Stimulated activated CD4-positive, alpha-beta T cell treated with anti-CD3 and anti-CD28 coated beads, TNF-alpha, amount 100 ng/mL, for 24 hours (primary cell): ENCODE measurements at regions not wholly inside any gene's neighbourhood (a gene's known extent, or its start where the extent isn't known, plus 50 kb on each side); places are given as distances from the start of the nearest gene placed in this dataset.
"Not testable (repeated sequence)": the region's sequence is repeated elsewhere in the genome, so short reads cannot be mapped to it uniquely, and the experiment has no call there.

ENCODE experiments used
- DNase-seq, 3 experiments: peaks; one replicate each; pipeline ENCODE4 v3.0.0-alpha.2; 2020; ENCODE audit warnings: low read depth in 3 of 3

DNA sequence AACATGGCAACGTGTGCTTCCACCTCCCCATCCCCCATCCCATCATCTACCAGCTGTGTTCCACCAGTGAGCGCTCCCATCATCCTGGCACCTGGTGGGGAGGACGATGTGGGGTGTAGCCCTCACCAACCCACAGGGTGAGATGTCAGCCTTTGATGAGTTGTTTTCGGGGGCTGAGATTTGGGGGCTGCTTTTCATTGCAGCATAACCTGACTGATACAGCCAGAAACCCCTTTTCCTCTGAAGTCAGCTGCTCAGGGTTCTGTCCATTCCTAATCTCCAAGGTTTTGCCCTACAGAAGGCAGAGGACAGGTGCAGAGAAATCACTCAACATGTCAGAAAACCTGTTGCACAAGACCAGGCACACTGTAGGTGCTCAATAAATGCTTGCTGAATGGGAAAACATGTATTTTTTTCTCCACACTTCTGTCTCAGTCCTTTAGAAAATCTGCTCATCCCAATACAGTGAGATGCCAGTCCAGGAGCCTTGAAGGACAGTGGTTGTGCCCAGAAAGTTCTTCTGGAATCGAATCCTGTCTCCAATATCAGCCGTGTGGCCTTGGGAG, 239.8 kb downstream of the RBM19 start:
- DNase-seq, result no peak

DNA sequence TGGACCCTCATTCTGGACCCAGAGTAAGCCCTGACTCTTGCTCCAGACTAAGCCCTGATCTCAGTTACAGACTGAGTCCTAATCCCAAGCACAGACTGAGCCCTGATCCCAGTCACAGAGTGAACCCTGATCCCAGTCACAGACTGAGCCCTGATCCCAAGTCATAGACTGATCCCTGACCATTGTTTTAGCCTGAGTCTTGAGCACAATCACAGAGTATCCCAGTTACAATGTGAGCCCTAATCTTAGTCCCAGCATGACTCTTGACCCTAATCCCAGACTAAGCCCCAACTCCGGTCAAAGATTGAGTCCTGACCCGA, 240.6 kb downstream of the RBM19 start:
- DNase-seq, result no peak

DNA sequence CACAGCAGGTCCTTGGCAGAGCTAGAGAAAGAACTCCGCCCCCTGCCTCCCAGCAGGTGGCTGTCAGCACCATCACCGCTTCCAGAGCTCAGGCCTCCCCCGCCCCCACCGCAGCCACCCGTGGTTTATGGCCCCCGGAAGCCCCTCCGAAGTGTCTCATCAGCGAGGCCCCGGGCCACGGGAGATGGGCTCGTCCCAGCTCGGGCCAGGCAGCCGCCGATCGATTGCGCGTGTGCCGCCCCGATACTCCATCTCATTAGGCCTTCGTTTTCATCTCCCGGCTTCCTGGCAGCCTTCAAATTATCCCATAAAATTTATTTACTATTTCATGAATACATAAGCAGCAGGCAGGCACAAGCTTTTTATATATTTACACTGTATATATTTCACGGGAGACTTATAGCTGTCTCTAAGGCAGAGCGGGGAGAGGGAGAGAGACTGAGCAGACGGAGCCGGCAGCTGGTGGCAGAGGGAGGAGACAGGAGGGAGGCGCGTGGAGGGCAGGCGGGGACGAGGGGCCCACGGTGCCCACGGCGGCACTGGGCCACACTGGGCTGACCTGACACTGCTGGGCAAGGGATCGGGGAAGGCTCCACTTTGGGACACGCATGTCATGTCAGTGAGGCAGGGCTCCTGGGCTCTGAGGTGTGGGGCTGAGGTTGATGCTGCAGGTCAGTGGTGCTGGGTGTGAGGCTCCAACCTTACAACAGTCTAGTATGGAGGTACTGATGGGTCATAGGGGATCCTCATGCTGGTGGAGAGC, 241.2 kb downstream of the RBM19 start:
- DNase-seq, result no peak

DNA sequence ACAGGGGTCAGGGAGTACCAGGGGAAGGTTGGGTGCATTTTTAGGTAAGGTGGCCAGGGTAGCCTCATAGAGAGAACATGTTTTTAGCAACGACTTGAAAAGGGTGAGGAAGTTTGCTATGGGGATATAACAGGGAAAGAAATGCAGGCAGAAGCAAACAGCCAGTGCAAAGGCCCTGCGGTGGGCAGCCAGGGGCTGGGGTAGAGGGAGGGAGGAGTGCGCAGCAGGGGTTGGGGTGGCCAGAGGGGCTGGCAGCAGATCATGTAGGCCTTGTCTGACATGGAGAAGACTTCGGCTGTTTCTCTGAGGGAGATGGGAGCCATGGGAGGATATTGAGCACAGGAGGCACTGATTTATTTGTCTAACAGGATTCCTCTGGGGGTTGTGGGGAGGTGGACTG, 242.5 kb downstream of the RBM19 start:
- DNase-seq, result no peak

DNA sequence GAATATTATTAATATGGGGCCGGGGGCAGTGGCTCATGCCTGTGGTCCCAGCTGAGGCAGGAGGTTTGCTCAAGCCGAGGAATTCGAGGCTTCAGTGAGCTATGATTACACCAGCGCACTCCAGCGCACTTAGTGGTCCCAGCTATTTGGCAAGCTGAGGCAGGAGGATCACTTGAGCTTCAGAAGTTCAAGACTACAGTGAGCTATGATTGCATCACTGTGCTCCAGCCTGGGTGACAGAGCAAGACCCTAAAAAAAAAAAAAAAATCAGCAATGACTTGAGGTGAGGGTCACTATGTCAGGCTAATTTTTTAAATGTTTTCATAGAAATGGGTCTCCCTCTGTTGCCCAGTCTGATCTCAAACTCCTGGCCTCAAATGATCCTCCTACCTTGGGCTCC, 243.4 kb downstream of the RBM19 start:
- DNase-seq, result no peak

DNA sequence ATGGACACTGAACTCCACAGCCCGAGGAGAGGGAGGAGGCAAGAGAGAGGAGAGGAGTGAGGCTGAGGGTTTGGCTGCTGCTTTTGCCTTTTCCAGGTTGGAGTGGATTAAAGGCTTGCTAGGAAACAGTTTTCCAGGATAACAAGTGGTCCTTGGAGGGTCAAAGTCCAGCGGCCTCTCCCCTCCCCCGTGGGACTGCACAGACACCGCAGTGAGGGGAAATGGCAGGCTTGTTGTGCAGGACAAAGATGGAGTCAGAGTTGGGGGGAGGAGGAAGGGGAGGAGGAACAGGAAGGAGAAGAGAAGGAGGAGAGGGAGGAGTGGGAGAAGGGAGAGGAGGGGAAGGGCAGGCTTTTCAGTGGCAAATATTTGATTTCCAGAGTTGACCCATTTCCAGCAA, 245.5 kb downstream of the RBM19 start:
- no peak for DNase-seq

DNA sequence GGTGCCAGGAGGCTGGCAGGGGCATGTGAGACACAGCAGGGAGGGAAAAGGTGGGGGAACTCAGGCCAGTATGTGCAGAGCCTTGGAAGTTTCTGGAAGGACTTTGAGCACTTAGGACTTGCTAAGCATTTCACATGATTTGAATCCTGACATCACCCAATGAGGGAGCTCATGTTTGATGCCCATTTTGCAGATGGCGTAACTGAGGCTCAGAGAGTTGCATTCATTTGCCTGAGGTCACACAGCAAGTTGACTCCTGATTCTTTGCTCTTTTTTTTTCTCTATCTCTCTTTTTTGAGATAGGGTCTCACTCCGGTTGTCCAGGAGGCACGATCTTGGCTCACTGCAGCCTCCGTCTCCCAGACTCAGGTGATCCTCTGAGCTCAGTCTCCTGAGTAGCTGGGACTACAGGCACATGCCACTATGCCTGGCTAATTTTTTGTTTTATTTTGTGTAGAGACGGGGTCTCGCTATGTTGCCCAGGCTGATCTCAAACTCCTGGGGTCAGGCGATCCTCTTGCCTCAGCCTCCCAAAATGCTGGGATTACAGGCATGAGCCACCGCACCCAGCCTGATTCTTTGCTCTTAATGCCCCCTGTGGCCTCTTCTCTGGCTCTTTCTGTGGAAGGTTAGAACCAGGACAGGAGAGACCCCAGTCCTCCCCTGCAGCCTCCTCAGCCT, 246.1 kb downstream of the RBM19 start:
- no peak for DNase-seq

DNA sequence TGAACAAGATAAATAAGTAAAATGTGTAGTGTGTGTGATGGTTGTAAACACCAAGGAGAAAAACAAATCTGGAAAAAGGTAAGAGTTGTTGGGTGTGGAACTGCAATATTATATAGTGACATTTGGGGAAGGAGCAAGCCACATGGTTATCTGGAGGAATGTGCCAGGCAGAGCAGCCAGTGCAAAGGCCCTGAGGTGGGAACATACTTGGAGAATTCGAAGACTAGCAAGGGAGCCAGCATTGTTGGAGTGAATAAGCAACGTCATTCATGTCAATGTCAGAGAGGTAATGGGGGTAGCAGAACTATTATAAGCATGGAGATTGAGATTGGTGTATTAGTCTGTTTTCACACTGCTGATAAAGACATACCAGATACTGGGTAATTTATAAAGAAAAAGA, 241.5 kb upstream of the LHX5 start:
- DNase-seq, result no peak

DNA sequence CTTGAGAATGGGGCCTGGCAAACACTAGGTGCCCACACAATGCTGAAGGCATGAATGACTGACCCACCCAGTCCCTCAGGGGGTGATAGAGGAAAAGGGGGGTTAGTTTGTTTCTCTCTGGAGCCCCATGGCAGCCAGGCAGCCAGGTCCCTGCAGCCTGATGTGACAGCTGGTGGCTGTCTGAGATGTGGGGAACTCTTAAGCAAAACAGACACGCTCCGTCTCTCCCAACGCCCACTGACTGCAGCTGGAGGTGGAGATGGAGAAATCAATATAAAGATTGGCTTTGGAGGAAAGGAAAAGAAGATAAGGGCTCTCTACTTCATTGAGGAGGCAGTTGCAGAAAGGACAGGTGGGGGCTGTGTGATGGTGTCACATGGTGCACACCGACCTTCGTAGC, 240.8 kb upstream of the LHX5 start:
- no peak for DNase-seq

DNA sequence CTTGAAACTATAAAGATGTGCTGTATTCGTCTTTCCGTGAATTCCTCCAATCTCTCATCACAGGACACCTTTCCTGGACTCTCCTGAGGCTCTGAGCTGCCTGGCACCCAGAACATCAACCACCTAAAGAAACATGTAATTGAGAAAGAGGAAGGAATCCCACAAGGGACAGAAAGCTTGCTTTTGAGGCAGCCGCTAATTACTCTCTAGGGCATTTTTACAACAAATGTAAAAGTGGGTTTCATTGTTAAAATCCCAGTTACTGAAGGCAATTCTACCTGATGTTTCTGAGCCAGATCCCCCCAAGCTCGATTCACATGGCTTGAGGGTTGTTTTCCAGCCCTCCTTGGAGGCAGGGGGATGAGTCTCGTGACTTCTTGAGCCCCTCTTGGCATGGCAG, 238.5 kb upstream of the LHX5 start:
- no peak for DNase-seq

DNA sequence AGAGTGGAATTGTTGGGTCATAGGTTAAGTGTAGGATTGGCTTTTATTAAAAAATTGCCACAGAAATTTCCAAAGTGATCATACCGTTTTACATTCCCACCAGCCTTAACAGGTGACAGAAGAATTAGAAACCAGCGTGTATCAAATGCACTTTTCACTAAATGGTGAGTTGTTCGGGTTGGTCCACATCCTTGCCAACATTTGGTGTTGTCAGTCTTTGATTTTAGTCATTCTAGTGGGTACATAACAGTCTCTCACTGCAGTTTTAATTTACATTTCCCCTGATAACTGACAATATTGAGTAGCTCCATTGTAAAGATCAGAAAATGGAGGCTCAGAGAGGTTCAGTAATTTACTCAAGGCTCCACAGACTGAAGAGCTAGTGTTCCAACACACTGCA, 237.8 kb upstream of the LHX5 start:
- DNase-seq, result no peak

DNA sequence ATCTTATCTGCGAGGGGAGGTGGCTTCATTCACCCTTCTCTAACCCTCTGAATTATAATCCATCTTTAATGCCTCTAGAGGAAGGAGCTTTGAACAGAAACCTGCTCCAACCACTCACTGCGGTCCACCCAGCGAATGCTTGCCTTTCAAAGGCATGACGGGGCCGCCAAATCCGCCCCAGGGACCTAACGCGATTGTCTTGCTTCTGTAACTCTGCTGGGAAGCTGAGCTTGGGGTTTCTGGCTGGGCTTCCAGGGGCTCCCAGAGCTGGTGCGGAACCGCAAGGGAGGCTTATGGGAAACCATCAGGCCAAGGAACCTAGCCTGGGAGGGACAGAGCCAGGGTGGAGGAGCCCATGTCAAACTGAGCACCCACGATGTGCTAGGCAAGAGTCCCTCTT, 231.2 kb upstream of the LHX5 start:
- DNase-seq, result no peak

DNA sequence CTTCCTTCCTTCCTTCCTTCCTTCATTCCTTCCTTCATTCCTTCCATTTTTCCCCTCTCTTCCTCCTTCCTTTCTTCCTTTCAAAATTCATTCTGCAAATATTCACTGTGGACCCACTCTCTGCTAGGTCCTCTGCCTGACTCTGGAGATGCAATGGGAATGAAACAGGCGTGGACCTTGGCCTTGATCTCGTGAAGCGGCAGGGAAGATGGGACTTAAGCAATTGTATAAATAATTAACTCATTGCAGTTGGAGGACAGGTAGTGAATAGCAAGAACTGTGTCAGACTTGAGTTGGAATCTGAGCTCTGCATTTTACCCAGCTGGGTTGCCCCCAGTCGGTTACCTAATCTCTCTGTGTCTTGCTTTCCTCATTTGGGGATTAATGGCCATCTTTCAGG, 230.6 kb upstream of the LHX5 start:
- no peak for DNase-seq

DNA sequence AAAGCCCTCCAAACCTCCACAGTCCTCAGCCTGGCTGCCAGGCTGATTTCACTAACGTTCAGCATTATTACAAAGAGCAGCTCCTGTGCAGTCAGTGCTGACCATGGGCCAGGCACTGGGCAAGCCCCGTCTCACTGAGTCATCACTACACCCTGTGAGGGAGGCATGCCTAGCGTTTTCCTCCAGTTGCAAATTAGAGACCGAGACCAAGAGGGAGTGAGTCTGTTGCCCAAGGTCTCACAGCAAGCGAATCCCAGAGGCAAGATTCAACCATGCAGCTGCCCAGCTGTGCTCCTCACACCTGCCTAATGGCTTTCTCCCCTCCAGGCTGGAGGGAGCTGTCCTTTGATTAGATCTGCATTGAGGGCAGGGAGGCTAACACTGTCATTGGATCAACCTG, 229.3 kb upstream of the LHX5 start:
- DNase-seq, result no peak

DNA sequence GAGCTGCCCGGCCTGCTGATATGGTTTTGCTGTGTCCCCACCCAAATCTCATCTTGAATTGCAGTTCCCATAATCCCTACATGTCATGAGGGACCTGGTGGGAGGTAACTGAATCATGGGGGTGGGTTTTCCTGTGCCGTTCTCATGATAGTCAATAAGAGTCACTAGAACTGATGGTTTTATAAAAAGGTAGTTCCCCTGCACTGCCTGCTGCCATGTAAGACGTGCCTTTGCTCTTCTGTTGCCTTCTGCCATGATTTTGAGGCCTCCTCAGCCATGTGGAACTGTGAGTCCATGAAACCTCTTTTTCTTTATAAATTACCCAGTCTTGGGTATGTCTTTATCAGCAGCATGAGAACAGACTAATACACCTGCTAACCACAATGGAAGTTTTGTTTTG, 228.3 kb upstream of the LHX5 start:
- not testable (repeated sequence) for DNase-seq

DNA sequence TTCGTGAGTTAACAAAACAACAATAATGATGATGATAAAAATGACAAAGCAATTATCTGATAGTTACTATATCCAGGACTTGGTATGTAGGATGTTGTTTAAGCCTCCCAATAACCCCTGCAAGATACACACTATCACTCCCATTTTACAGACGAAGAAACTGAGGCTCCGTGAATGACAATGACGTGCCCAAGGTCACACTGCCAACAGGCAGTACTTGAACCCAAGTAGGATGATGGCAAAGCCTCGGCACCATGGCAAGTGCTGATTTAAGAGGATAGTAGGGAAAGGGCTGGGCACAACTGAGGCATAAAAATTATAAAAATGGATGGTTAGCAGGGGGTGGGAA, 226.8 kb upstream of the LHX5 start:
- DNase-seq, result no peak

DNA sequence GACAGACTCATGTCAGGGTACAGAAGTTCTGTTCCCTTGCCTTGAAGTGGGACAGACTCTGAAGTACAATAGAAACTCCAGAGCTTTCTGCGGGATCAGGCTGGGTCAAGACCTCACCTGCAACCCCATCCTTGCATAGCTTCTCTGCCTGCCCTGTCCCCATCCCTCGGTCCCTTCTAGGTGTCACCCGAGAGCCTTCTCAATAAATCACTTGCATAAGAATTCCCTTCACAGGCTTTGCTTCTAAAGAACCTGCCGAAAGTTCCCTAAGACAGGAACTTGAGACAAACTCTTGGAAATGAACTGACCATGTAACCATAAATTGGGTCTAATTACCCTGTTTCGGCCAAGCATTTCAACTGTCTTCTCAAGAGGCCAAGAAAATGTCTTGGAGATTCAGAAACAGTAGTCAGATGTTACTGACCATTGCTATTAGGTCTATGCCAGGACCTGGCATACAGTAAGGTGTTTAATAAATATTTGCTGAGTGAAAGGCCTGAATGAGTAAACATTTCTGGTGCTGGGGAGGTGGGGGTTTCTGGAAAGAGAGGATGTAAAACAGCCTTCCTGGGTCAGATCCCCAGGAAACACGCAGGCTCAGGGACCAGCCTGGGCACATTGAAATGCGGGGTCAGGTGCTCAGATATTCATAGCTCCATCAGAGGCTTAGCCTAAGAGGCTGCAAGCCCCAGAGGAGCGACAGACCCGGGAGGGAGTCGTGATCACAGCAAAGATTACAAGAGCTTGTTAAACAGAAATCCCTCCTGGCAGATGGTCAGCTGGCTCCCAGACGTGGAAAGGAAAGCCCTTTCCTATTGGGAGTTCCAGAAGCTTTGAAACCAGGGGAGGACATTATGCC, 226.2 kb upstream of the LHX5 start:
- DNase-seq, result no peak

DNA sequence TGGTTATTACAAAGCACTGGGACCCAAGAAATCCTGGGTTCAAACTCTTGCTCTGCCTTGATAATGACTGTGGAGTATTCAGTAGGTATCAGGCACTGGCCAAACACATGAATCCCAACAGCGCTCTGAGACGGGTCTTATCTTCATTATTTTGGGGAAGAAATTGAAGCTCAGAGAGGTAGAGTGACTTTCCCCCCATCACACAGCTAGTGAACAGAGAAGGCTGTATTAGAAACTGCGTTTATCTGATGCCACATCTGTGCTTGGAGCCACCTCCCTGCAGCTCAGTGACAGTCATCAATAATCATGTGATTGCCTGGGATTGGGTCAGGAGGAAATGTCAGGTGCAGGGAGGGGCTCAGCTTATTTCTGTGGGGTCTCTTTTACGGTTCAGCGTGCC, 225.4 kb upstream of the LHX5 start:
- no peak for DNase-seq

DNA sequence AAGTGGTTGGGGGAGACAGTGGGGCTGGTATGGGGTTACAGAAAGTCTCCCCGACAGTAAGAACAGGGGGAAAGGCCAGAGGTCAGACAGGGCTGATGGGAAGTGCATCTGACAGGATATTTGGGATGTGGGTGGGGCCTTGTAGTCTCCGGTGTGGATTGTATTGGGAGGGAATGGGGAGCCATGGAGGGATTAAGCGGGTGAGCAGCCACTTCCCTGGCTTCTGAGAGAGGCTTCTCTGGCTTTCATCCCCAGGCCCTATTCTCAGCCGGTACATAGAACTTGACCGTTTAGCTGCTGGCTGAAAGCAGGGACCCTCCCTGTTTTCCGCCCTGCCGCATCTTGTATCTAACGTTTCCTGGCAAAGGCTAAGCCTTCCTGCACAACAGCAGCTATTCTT, 222.0 kb upstream of the LHX5 start:
- no peak for DNase-seq

DNA sequence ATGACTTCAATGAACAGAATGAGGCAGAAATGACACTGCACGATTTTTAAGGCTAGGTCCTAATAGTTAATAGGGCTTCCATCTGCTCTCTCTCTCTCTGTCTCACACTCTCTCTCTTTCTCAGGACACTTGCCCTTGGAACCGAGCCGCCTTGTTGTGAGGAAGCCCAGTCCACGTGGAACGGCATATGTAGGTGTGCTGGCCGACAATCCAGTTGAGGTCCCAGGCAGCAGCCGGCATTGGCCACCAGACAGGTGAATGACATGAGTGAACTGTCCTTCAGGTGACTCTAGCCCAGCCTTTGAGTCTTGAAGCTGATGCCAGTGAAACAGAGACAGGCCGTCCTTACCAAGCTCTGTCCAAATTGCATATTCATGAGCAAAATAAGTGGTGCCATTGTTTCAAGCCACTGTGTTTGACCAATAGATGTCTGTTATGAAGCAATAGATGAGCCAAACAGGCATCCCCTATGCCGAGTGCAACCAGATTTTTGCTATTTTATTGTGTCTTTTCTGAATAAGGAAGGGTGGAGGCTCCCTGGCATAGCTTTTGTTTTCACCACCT, 217.5 kb upstream of the LHX5 start:
- no peak for DNase-seq

DNA sequence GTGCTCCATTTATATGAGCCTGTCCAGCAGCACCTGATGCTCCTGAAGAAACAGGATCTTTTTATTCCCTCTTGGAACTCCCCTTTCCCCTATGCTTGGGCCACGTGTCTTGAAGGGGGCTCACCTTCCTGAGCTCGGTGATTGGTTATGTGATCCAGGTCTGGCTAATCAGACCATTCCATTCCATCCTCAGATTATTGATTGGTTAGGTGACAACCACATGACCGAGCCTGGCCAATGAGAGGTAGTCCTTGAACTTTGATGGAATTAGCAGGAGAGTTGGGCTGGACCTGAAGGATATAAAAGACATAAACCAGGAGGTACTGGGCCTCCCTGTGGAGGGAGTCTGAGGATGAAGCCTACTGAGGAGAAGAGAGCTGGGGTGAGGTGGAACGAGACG, 216.6 kb upstream of the LHX5 start:
- DNase-seq, result no peak
